ENCODE measurements at regions not wholly inside any gene's neighbourhood (a gene's known extent, or its start where the extent isn't known, plus 50 kb on each side); places are given as distances from the start of the nearest gene placed in this dataset.

DNA sequence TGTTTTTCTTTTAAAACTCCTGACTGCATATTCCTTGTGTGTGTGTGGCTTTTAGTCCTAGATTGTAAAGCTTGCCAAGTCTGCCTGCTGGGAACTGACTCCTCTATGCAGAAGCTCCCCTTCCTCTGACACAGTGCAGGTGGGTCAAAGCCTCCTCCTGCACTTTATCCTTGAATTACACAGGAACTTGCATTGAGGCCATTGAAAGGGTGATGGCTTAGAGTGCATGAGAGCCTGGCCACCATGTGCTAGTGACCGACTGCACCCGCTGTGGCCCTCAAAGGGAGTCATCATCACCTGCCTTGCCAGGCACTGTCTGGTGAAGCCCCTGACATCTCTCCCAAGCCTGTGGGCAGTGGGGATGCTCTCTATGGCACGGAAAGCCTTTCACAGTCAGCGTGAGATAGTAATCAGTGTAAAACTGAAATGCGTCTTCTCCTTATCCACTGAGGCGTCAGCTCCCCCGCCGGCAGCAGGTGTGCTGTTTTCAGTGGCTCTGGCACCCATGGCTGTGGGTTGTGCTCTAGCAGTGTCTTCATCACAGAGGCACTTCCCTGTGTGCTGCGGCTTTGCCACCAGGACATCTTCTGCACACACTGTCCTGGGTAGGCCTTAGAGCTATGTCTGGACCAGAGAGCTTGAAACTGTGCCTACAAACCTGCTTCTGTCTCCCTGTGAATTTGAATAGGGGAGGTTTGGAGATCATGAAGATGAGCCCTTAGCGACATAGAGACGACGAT, 87.9 kb downstream of the THBS2 start:
- DNase-seq = no peak

- no peak for DNase-seq
Measured at GRCh38 chr6:169164986-169165385, 88.7 kb downstream of the THBS2 start.

- DNase-seq = no peak
Measured at GRCh38 chr6:169164451-169164850, 89.2 kb downstream of the THBS2 start.

- DNase-seq = no peak
Measured at GRCh38 chr6:169163411-169163901, 90.2 kb downstream of the THBS2 start.

- DNase-seq = no peak
Measured at GRCh38 chr6:169162752-169163407, 90.8 kb downstream of the THBS2 start.

- no peak for DNase-seq
Measured at GRCh38 chr6:169162249-169162648, 91.4 kb downstream of the THBS2 start.

DNA sequence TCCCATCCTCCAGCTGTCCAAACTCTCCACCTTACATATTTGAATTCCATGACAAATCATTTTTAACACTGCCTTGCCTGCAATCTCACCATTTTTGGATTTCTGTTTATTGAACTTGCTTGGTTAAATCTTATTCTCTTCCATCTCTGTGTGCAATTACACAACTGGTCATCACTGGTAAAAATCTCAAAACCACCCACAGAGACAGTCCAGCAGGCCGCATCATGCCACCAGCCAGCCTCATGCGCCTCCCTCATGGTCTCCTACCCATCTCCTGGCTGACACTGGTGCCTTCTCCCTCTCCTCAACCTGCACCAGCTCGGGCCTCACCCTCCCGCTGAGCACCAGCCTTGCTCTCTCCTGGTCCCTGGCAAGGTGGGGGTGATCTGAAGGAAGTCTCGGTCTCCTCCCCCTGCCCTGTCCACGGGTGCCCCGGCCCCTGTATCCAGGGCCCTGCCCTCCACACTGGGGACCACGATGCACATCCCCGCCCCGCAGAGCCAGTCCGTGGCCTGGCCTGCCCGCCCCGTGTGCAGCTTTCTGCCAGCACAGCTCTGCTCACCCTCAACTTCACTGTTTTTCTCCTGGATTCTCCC, 92.0 kb downstream of the THBS2 start:
- DNase-seq = no peak

DNA sequence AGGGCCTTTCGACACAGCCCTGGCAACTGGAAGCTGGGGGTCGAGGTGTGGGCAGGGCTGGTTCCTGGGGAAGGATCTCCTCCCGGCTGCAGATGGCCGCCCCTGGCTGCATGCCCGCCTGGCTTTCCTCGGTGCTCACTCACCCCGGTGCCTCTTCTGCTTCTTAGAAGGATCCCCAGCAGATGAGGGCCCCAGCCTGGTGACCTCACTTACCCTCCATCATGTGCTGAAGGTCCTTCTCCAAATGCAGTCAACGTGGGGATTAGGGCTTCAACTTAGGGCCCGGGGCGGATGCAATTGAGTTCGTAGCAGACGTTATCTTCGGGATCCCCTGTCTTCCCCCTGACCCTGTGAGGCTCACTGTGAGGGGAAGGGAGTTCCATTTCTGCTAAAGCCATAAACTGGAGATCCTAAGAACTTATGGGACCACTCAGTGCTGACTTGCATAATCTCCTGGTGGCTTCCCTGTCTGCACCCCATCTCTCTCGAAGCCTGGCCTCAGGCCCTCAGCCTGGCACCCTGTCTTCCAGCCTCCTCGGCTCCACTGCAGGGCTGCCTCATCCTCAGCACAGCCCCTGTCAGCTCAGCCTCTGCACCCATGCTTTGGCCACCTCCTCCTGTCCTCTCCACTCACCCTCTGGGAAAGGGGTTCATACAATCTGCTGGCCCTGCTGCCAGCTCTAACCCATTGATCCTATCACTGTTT, 92.6 kb downstream of the THBS2 start:
- no peak for DNase-seq

DNA sequence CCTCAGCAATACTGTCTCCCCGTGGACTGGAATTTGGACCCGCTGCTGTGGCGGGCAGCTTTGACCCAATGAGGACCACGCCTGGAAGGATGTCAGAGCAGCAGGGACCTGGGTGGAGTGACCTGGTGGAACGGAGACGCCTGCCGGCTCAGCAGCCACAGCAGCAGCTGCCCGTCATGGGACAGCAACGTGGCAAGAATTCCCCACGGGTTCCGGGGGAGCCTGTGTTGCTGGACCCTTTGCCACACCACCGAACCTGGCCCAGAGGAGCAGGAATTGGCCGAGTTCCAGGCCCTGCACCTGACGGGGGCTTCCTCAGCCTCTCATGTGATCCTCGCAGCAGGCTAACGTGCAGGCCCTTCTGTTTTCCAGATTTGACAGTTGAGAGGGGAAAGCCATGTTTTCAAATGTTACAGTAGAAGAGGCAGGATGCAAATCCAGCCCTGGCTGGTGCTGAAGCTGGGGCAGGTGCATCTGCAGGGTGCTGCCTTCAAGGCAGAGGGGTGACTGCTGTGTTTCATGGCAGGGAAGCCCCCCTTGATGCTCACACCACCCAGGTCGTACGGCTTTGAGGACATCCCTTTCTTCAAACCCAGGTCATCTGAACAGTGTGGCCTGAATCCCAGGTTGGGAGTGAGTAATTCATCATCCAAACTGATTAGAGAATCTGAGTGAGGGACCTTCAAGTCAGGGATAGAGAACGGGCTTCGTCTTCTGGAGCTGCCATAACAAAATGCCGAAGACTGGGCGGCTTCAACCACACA, 93.4 kb downstream of the THBS2 start:
- no peak for DNase-seq

GRCh38 chr6:169159331-169159730, 94.3 kb downstream of the THBS2 start:
- DNase-seq = no peak

DNA sequence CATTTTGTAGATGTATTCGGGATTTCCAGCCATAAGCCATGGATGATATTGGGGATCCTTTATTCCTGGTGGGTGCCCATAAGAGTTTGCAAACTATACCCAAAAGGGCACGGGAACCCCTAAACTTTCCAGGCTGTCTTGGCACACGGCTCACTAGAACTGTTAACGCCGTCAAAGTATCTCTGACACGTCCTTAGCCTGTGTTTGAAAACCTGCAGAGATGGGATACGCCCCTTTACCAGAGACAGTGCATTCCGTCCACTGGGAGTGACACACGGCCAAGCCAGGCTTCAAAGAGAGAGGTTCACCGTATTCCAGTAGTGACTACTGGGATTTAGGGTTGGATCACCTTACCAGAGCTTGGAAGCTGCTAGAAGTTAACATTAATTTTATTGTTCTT, 95.0 kb downstream of the THBS2 start:
- DNase-seq = no peak

DNA sequence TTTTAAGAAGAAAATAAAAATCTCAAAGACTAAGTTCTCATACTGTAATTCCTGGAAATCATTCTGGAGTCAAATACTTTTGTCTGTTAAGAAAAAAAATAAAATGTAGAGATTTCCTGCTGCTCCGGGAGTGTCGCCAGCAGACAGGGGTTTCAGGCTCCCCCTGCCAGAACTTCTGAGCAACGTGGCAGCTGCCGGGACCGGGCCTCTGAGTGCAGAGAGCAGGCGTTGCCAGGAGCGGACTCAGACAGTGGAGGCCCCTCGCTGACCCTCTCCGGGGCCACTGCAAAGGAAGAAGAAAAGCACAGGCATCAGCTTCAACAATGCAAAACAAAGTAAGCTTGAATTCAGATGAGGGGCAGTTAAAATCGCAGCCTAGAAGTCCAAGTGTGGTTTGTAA, 95.5 kb downstream of the THBS2 start:
- no peak for DNase-seq

GRCh38 chr6:169157197-169158148, 96.2 kb downstream of the THBS2 start:
- no peak for DNase-seq

GRCh38 chr6:169156793-169157147, 96.9 kb downstream of the THBS2 start:
- DNase-seq = no peak

DNA sequence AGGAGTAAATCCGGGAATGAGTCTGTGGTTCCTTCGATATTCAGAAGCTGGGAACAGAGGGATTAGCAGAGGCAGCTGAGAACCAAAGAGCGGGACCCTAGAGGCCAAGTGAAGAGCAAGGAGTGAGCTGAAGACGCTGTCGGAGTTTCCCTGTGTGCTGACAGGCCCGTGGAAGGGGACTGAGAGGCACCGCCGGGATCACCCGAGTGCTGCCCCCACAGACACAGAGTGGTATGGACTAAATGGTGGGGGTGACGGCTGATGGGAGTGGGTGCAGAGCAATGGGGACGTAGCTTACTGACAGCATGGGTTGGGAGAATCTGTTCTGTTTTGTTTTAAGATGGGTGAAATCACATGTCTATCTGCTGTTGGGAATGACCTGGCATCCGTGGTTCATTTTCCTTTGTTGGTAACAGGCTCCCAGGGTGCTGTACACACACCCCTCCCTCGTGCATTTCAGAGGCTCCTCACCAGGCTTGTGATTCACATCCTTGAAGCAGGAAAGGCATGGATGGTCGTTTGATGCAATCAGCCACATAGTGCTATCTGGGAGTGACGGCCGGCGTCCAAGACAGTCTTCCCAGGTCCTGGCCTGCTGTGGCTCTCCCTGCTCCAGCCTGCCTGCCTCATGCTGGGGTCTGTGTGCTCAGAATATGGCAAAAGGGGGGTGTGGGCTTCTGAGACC, 97.4 kb downstream of the THBS2 start:
- no peak for DNase-seq

- no peak for DNase-seq
Measured at GRCh38 chr6:169155481-169155880, 98.2 kb downstream of the THBS2 start.

- DNase-seq = no peak
Measured at GRCh38 chr6:169153401-169153800, 100.2 kb downstream of the THBS2 start.

GRCh38 chr6:169146521-169146920, 107.1 kb downstream of the THBS2 start:
- DNase-seq = no peak

DNA sequence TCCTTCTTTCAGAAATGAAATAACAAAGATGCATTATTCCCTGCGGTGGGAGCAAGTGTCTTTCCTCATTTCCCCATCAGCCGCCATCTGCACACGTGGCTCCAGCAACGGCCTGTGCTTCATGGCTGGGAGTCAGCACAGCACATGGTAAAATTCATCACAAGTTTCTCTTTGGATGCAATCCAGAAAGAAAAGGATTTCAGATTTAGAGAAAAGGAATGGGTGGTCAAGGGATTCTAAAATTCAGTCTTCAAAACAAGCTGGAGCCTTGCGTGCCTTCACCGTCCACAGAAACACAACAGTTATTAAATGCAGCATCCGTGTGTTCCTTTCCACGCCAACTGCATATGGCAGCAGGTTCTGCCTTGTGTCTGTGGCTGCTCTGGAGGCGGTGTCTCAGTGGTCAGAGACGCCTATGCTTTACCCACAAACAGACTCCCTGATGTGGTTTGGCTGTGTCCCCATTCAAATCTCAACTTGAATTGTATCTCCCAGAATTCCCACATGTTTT, 107.6 kb downstream of the THBS2 start:
- DNase-seq = no peak

DNA sequence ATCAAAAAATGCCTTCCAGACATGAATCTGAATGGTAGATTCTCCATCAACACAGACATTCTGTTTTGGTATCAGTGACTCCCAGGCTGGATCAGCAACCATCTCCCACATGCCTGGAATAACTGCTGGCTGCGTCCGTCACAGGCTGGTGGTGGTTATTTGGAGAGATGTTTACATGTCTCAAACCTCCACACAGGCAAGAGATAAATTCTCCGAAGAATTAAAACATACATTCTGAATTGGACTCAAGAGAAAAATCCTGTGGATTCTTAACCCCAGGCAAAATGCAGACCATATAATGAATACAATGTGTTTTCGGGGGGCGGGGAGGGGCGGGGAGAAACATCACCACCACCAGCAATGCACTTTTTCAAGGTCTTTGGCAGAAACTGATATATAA, 108.2 kb downstream of the THBS2 start:
- no peak for DNase-seq

DNA sequence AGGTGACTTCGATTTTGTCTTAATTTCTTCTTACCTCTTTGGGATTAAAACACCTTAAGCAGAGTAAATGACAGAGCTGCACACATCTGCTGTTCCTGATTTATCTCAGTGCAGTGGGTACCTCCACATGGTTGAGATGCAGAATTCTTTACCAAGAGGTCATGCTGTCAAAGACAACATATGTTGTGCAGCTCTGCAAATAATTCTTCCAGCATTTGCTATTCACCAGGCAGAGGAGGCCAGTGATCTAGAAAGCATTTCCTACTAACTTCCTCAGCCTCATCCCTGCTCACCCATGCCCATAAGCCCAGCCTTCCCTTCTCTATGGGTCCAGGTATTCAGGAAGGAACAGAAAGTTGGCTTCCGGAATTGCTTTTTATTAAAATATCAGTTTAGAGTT, 109.3 kb downstream of the THBS2 start:
- DNase-seq = no peak

Measured in CD4-positive, alpha-beta T cell treated with Interleukin-10 for 1 hour (primary cell).